ENCODE measurements at regions not wholly inside any gene's neighbourhood (a gene's known extent, or its start where the extent isn't known, plus 50 kb on each side); places are given as distances from the start of the nearest gene placed in this dataset.
A peak's percentile ranks its signal among the peaks of the same experiment; 100 is the strongest.
"Not testable (repeated sequence)": the region's sequence is repeated elsewhere in the genome, so short reads cannot be mapped to it uniquely, and the experiment has no call there.

- H3K36me3 ChIP-seq = no peaks in the 10 kb centered on the region
- H3K9me3 ChIP-seq = peaks cover 0 to 19% (median 0%) of the 10 kb centered on the region in 3 donors
Measured at GRCh38 chr10:131832056-131832685, 68.6 kb upstream of the PPP2R2D start.

GRCh38 chr10:131833013-131833412, 67.8 kb upstream of the PPP2R2D start:
- H3K27ac ChIP-seq = no peak overlapping the region
- H3K4me1 ChIP-seq = no peaks in the 10 kb centered on the region
- no peak for DNase-seq
- no peaks in the 10 kb centered on the region for H3K36me3 ChIP-seq
- peaks cover 0 to 19% (median 0%) of the 10 kb centered on the region in 3 donors for H3K9me3 ChIP-seq
- peaks cover 0 to 31% of the 10 kb centered on the region in 2 donors for H3K27me3 ChIP-seq
- intact Hi-C loops (cut with DNase I; ENCODE audit: low total_unique reads) = no loop called here
- TF ChIP-seq CTCF (IDR thresholded peaks at IDR 0.05) = no peak
- no peak overlapping the region for H3K4me3 ChIP-seq

More at GRCh38 chr10:131832056-131832685, 68.6 kb upstream of the PPP2R2D start:
- no peak overlapping the region for H3K4me3 ChIP-seq
- H3K4me1 ChIP-seq = no peaks in the 10 kb centered on the region
- no peak for TF ChIP-seq CTCF (IDR thresholded peaks at IDR 0.05)
- peaks cover 0 to 31% of the 10 kb centered on the region in 2 donors for H3K27me3 ChIP-seq
- DNase-seq = peak; percentile 12 to 29
- intact Hi-C loops (cut with DNase I; ENCODE audit: low total_unique reads) = no loop called here
- H3K27ac ChIP-seq = no peak overlapping the region

DNA sequence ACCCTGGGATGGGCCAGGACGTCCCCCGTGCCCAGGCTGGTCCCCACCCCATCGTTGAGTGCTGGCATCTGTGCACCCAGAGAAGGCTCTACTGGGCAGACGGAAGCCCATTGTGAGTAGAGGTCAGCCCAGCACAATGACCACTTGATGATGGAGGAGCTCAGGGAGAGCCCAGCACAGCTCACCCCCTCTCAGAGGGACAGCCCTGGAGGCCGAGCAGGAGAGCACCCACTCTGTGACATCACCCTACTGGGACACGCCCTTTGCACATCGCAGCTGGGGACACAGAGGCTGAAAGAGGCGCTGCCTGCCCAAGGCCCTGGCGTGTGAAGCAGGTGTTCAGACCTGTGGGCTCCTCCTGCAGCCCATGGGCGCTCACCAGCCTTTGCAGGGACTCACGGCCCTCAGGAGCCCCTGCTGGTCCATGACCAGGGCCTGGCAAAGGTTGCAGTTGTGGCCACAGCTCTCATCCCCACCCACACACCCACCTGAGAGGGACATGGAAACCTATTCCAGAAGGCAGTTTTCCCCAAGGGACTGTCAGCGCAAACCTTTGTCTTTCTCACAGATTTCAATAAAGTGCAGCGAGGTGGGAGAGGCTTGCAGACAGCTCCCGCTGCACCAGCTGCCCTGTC, 67.2 kb upstream of the PPP2R2D start:
- Histone ChIP-seq H3K27ac (no peak overlapping the region), H3K4me1 (no peaks in the 10 kb centered on the region), H3K9me3 (peaks cover 0 to 19% (median 0%) of the 10 kb centered on the region in 3 donors), H3K27me3 (peaks cover 0 to 31% of the 10 kb centered on the region in 2 donors), H3K4me3 (no peak overlapping the region), H3K36me3 (no peaks in the 10 kb centered on the region)
- no peak for TF ChIP-seq CTCF (IDR thresholded peaks at IDR 0.05)
- DNase-seq = peak; percentile 15 to 56
- intact Hi-C loops (cut with DNase I; ENCODE audit: low total_unique reads) = no loop called here

DNA sequence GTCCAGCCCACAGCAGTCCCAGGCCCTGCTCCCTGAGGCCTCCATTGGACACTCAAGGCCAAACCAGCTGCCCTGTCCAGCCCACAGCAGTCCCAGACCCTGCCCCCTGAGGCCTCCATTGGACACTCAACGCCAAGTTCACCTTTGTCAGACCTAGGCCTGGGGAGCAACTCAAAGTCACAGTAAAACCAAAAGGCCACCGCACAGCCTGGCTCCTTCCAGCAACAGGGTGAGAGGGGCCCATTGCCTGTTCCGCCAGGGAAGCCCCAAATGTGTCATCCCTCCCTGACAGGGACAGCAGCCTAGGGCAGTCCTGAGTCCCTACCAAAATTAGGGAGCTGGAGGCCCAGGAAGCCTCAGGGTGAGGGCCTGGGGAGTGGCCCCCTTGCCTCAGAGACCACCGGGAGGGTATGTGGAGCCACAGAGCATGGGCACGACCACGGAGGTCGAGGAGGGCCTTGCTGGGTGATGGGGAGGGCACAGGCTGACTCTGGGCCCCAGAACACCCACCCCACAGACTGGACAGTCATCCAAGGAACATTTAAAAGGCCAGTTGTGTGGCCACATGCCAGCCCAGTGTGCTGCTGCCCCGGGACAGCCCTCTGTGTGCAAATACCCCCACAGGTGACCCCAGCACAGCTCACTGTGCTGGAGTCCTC, 66.5 kb upstream of the PPP2R2D start:
- TF ChIP-seq CTCF (IDR thresholded peaks at IDR 0.05) = no peak
- no peaks in the 10 kb centered on the region for H3K36me3 ChIP-seq
- H3K4me1 ChIP-seq = no peaks in the 10 kb centered on the region
- H3K27ac ChIP-seq = no peak overlapping the region
- intact Hi-C loops (cut with DNase I; ENCODE audit: low total_unique reads) = no loop called here
- peak; percentile 13 to 42 for DNase-seq
- H3K9me3 ChIP-seq = peaks cover 0 to 19% (median 0%) of the 10 kb centered on the region in 3 donors
- peaks cover 0 to 27% of the 10 kb centered on the region in 2 donors for H3K27me3 ChIP-seq
- no peak overlapping the region for H3K4me3 ChIP-seq

- no peak for TF ChIP-seq CTCF (IDR thresholded peaks at IDR 0.05)
- intact Hi-C loops (cut with DNase I; ENCODE audit: low total_unique reads) = no loop called here
- Histone ChIP-seq H3K27me3 (no peaks in the 10 kb centered on the region), H3K4me1 (no peaks in the 10 kb centered on the region), H3K9me3 (peaks cover 0 to 14% (median 0%) of the 10 kb centered on the region in 3 donors), H3K4me3 (no peak overlapping the region), H3K36me3 (no peaks in the 10 kb centered on the region), H3K27ac (no peak overlapping the region)
- peak; percentile 14 to 21 for DNase-seq
Measured at GRCh38 chr10:131838966-131839742, 61.7 kb upstream of the PPP2R2D start.

DNA sequence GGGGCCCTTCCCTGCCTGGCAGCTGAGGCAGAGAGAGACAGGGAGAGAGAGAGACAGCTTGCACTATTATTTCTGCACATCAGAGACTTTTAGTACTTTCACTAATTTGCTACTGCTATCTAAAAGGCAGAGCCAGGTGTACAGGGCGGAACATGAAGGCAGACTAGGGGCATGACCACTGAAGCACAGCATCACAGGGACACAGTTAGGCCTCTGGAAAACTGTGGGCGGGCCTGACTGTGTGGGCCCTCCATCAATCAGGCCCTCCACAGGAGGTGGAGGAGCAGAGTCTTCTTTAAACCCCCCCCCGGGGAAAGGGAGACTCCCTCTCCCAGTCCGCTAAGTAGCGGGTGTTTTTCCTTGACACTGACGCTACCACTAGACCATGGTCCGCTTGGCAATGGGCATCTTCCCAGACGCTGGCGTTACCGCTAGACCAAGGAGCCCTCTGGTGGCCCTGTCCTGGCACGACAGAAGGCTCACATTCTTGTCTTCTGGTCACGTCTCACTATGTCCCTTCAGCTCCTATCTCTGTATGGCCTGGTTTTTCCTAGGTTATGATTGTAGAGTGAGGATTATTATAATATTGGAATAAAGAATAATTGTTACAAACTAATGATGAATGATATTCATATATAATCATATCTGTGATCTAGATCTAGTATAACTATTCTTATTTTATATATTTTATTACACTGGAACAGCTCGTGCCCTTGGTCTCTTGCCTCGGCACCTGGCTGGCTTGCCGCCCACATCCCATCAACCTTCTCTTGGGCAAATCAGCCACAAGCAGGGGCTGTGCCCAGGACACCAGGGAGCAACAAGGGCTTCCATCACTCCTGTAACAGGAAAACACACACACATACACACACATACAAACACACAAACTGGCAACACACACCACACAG, 60.7 kb upstream of the PPP2R2D start:
- H3K27me3 ChIP-seq; H3K9me3 ChIP-seq; H3K4me3 ChIP-seq; H3K4me1 ChIP-seq; H3K36me3 ChIP-seq; intact Hi-C loops (cut with DNase I; ENCODE audit: low total_unique reads); H3K27ac ChIP-seq: not testable (repeated sequence)
- DNase-seq = peak; percentile 15 to 42

Measured in tibial artery (tissue), 4 donors.